Mucosa of gallbladder (tissue), 1 donor: ENCODE measurements at regions not wholly inside any gene's neighbourhood (a gene's known extent, or its start where the extent isn't known, plus 50 kb on each side); places are given as distances from the start of the nearest gene placed in this dataset.

ENCODE experiments used
- DNase-seq: peaks from one replicate; pipeline ENCODE4 v3.0.0-alpha.2; 2020; ENCODE audit warnings: low spot score
- donor health status: DM: no; HTN: no; CAD: no.

GRCh38 chr13:103983948-103984347 lies 917.7 kb upstream of the SLC10A2 start:
- DNase-seq: no peak

GRCh38 chr13:103976371-103976770 lies 910.2 kb upstream of the SLC10A2 start:
- DNase-seq: no peak

DNA sequence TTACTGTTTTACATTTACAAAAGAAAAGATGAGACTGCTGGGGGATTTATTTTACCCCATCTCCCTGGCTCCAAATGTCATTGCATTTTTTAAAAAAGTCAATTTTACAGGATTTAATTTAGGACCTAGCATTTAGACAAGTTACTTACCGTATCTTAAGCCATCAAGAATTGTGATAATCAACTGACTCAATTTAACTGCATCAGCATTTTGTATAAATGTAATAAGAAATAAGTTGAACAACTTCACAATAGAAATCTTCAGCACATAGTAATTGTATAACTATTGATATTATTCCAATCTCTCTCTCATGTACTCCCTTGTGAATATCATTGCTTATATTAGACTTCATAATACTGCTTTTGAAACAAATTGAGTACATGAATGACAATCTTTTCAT lies 907.5 kb upstream of the SLC10A2 start:
- DNase-seq: no peak

- DNase-seq: no peak
These were observed 903.4 kb upstream of the SLC10A2 start for GRCh38 chr13:103969520-103970050.

- DNase-seq: no peak
These were observed 899.5 kb upstream of the SLC10A2 start for GRCh38 chr13:103965506-103966243.

GRCh38 chr13:103961784-103962183 lies 895.6 kb upstream of the SLC10A2 start:
- no peak for DNase-seq

DNA sequence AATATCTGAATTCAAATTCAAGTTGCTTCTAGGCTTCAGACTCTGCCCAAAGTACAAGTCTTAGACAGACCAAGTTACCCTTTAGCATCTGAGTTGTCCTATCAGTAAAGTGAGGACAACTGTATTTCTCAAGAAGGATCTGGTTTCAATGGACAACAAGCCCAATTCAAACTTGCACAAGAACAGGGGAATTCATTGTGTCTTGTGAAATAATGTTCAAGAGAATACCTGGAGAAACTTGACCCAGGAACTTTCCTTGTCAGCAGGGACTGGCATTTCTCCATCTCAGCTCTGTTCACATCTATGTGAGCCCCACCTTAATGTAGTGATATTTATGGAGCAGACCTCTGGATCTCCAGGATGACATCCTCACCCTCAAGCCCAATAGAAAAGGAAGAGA lies 894.9 kb upstream of the SLC10A2 start:
- DNase-seq: no peak

GRCh38 chr13:103960001-103960400 lies 893.8 kb upstream of the SLC10A2 start:
- DNase-seq: no peak

- no peak for DNase-seq
These were observed 892.5 kb upstream of the SLC10A2 start for GRCh38 chr13:103958691-103959090.

- no peak for DNase-seq
These were observed 891.7 kb upstream of the SLC10A2 start for GRCh38 chr13:103957939-103958338.

DNA sequence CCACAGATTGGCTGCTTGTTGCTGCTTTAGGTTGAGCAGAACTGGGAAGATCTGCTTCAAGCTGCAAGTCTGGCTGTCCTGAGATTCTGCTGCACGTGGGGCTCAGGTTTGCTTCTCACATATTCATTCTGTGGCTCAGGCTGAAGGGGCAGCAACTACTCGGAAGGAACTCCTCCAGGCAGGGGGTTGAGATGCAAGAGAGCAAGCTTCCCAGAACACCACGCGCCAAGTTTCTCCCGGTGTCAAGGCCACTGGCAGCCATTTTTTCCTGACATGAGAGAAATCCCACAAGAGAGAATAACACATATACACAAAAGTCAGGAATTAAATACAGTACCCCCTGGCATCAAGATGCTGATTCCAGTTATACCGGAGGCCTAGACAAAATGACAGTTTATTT lies 887.6 kb upstream of the SLC10A2 start:
- no peak for DNase-seq

DNA sequence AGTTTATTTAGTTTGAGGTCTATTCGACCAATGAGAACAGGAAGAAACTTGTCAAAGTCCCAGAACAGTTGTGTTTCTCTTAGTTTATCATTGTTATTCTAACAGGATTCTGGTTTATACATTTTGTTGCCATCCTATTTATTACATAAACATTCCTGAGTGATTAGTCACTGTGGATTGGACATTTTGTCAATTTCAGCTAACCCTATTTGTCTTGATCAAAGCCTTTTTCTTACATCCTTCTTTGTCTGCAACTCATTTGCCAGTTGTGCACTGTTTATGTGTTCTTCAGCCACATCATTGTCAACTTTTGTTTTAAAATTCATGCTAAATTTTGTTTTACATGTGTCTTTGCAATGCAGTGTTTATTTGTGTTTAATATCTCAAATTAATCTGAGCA lies 886.0 kb upstream of the SLC10A2 start:
- no peak for DNase-seq

DNA sequence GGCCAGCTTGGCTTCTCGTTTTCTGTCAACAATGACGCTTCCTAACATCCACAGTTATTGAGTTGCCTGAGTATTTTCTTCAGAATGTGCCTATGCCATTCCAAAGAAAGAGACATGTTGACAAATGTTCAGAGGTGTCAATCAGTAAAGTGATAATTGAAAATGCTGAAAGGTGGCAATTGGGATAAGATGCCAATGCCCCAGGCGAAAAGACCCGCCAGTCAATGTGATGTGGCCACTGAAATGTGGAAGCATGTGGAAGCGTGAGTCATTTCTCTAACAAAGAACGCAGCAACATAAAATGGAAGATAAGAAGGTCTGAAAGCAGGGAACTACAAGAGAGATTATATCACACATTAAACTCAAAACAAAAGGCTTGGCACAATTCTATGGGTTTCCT lies 882.2 kb upstream of the SLC10A2 start:
- no peak for DNase-seq

DNA sequence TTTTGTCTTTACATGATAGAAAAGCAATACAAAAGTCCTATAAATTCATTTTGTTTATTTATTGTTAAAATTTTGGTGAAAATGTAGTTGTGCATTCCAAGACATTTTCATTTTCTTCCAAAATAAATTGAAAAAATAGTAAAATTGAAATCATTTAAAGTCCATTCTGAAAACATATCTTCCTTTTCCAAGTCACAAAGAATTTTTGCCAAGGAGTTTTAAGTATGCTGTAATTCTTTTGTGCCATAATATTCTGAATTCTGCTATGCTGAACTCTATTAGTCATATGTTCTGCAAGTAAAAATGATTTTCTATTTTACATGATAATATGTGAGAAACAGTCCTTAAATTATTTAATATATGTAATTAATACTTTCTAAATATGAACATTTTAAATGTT lies 879.6 kb upstream of the SLC10A2 start:
- DNase-seq: no peak

DNA sequence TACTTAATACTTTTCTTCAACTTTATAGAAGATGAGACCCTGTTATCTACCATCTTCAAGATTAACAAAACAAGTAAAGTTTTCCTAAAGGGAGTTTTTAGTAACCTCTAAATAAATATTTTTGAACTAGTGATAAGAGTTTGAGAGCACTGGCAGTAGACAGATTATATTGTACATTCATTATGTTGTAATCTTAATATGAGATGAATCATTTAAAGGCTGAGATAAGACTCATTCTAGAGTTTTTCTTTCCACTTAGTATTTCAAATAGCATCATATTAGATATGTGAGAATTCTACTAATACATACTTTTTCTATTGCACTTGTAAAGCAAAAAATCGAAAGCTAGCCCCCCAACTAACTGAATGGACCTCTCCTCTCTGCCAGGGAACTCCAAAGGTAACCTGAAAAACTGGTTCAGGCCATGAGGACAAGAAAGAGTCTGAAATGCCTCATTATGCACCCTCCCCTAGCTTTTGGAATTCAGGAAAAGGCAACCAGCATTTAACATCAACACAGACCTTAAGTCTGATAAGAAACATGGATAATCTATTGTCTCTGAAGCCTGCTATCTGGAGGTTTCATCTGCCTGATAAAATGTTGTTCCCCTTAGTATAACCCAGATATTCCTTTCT lies 875.4 kb upstream of the SLC10A2 start:
- no peak for DNase-seq

GRCh38 chr13:103935117-103935516 lies 868.9 kb upstream of the SLC10A2 start:
- no peak for DNase-seq

DNA sequence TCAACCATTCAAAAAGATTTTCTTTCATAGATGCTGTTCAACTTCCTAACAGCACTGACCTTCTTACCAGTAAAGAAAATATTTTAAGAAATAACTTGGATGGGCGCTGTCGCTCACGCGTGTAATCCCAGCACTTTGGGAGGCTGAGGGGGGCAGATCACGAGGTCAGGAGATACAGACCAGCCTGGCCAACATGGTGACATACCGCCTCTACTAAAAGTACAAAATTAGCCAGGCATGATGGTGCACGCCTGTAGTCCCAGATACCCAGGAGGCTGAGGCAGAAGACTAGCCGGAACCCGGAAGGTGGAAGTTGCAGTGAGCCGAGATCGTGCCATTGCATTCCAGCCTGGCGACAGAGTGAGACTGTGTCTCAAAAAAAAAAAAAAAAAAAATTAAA lies 865.7 kb upstream of the SLC10A2 start:
- DNase-seq: no peak

GRCh38 chr13:103931331-103931845 lies 865.2 kb upstream of the SLC10A2 start:
- no peak for DNase-seq

GRCh38 chr13:103926118-103926517 lies 859.9 kb upstream of the SLC10A2 start:
- no peak for DNase-seq

DNA sequence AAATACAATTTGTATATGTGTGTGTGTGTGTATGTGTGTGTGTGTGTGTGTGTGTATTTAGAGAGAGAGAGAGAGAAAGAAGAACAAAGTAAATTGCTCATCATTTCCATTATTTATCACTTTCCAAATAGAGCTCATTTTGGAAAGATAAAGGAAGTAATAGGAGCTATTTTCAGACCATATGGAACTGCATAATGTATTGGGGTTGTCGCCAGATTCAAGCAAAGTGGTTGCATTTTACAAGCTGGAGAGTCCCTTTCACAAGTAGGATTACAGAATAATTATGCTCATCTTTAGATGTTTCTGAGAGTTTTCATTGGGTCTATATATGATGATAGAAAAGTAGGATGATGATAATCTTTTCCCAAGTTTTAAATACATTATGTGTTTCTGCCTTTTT lies 842.7 kb upstream of the SLC10A2 start:
- DNase-seq: no peak

DNA sequence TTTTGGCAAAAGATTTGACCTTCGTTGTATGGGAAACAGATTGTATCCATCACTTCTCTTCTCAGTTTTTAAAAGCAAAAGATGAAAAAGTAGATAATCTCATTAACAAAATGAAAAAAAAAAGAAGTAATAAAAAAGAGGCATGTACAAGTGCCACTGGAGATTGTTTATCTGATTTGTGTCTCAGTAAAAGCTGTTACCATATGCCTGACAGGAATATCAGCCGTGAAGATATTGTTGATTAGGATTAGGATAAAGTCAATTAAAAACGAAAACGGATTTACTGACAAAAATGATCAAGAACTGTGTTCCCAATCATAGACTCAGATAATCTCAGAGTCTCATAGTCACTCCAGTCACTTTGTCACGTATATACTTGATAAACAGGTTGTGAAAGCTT lies 842.1 kb upstream of the SLC10A2 start:
- no peak for DNase-seq

GRCh38 chr13:103903790-103904189 lies 837.6 kb upstream of the SLC10A2 start:
- DNase-seq: no peak

- DNase-seq: no peak
These were observed 832.3 kb upstream of the SLC10A2 start for GRCh38 chr13:103898481-103898880.
